Neutrophil (primary cell): ENCODE measurements at regions not wholly inside any gene's neighbourhood (a gene's known extent, or its start where the extent isn't known, plus 50 kb on each side); places are given as distances from the start of the nearest gene placed in this dataset.

Source experiments
- H3K27ac ChIP-seq: fragments of 200-600 bp; sonication (generic); 2 replicates; pipeline ENCODE4 v1.5.1; 2016; ENCODE audit warnings: mild to moderate bottlenecking, moderate library complexity
- H3K27me3 ChIP-seq: fragments of 200-600 bp; sonication (generic); 2 replicates; pipeline ENCODE4 v1.6.0; 2016; ENCODE audit warnings: mild to moderate bottlenecking
- H3K36me3 ChIP-seq: fragments of 200-600 bp; sonication (generic); 2 replicates; pipeline ENCODE4 v1.5.1; 2017
- H3K4me1 ChIP-seq, 2 experiments: fragments of 200-600 bp in 1 of 2; sonication (generic) in 1 of 2; 1 replicate in 1 of 2; 2 replicates in 1 of 2; pipeline versions ENCODE4 v1.5.1 to v1.6.1; 2013 to 2016; ENCODE audit warnings: low read depth in 1 of 2, low read length in 1 of 2, mild to moderate bottlenecking in 1 of 2, moderate library complexity in 1 of 2; ENCODE audit not compliant: control insufficient read depth in 1 of 2, insufficient read depth in 1 of 2
- H3K4me3 ChIP-seq, 2 experiments: fragments of 200-600 bp in 1 of 2; sonication (generic) in 1 of 2; 1 replicate in 1 of 2; 2 replicates in 1 of 2; pipeline ENCODE4 v1.5.1; 2013 to 2016; ENCODE audit warnings: low read depth in 1 of 2, low read length in 1 of 2, mild to moderate bottlenecking in 1 of 2, moderate library complexity in 1 of 2
- H3K9me3 ChIP-seq: fragments of 200-600 bp; sonication (generic); 2 replicates; pipeline ENCODE4 v1.5.1; 2016
- TF ChIP-seq, protein P1 (sequence below): fragments of 200-600 bp; sonication (generic); IDR thresholded peaks from 2 replicates; pipeline ENCODE4 v1.5.1; 2016; ENCODE audit warnings: antibody characterized with exemption

DNA sequence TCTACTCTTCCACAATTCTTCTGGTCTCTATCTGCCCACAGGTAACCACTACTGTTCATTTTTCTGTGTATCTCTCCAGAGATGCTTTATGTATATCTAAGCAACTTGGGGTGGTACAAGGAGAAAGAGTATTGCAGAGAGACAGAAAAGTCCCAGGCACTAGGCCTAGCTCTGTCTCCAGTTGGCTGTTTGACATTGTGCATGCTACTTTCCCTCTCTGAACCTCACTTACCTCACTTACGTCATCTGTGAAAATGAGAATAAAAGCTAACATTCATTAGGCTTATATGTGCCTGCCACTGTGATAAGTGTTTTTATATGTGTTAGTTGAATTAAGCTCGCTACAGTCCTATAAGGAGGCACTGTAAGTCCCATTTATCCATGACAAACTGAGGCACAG lies 76.7 kb upstream of the RNU6-1 start:
- Histone ChIP-seq H3K27ac (no peak overlapping the region), H3K4me3 (no peak overlapping the region), H3K9me3 (peaks cover 5% of the 10 kb centered on the region), H3K36me3 (no peaks in the 10 kb centered on the region), H3K27me3 (no peaks in the 10 kb centered on the region), H3K4me1 (no peaks in the 10 kb centered on the region)
- TF ChIP-seq, protein P1, sequence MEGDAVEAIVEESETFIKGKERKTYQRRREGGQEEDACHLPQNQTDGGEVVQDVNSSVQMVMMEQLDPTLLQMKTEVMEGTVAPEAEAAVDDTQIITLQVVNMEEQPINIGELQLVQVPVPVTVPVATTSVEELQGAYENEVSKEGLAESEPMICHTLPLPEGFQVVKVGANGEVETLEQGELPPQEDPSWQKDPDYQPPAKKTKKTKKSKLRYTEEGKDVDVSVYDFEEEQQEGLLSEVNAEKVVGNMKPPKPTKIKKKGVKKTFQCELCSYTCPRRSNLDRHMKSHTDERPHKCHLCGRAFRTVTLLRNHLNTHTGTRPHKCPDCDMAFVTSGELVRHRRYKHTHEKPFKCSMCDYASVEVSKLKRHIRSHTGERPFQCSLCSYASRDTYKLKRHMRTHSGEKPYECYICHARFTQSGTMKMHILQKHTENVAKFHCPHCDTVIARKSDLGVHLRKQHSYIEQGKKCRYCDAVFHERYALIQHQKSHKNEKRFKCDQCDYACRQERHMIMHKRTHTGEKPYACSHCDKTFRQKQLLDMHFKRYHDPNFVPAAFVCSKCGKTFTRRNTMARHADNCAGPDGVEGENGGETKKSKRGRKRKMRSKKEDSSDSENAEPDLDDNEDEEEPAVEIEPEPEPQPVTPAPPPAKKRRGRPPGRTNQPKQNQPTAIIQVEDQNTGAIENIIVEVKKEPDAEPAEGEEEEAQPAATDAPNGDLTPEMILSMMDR = no peak

DNA sequence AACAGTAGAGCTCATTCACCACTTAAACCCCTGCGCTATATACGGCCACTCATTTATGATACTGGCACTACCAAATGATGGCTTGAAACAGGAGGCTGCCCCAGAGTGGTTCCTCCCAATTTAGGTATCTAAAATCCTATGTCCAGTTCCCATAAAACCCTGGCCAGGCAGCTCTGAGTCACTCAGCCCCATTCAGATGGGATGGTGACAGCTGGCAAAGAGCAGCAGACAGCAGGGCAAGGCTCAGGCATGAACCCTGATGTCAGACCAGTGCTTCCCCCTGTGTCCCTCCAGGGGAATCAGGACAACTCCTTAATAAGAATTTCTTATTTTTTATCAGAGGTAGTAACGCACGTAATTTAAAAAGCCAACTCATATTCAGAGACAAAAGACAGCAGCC lies 77.2 kb upstream of the RNU6-1 start:
- H3K9me3 ChIP-seq = peaks cover 5% of the 10 kb centered on the region
- TF ChIP-seq, protein P1 = no peak
- H3K4me1 ChIP-seq = no peaks in the 10 kb centered on the region

DNA sequence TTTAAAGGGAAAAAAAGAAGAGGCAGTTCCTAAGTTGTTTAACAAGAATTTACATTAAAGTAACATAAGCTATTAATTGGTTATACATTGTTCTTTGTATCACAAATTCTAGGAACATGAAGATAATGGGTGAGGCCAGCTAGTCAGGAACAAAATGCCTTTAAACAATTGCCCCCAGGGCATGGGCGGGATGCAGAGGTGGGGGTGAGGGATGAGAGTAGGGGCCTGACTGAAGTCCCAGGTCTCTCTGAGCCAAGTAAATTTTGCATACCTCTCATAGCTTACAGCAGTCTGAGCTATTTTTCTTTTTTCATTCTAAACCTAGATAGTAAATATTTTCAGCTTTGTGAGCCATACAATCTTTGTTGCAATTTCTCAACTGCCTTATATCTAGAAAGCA lies 77.8 kb upstream of the RNU6-1 start:
- no peaks in the 10 kb centered on the region for H3K36me3 ChIP-seq
- H3K4me3 ChIP-seq = no peak overlapping the region
- H3K4me1 ChIP-seq = no peaks in the 10 kb centered on the region
- H3K27ac ChIP-seq = no peak overlapping the region
- TF ChIP-seq, protein P1 = no peak
- H3K27me3 ChIP-seq = no peaks in the 10 kb centered on the region
- H3K9me3 ChIP-seq = peaks cover 5% of the 10 kb centered on the region

More for the DNA sequence above, 77.2 kb upstream of the RNU6-1 start:
- no peak overlapping the region for H3K27ac ChIP-seq
- no peaks in the 10 kb centered on the region for H3K36me3 ChIP-seq
- H3K27me3 ChIP-seq = no peaks in the 10 kb centered on the region
- no peak overlapping the region for H3K4me3 ChIP-seq

DNA sequence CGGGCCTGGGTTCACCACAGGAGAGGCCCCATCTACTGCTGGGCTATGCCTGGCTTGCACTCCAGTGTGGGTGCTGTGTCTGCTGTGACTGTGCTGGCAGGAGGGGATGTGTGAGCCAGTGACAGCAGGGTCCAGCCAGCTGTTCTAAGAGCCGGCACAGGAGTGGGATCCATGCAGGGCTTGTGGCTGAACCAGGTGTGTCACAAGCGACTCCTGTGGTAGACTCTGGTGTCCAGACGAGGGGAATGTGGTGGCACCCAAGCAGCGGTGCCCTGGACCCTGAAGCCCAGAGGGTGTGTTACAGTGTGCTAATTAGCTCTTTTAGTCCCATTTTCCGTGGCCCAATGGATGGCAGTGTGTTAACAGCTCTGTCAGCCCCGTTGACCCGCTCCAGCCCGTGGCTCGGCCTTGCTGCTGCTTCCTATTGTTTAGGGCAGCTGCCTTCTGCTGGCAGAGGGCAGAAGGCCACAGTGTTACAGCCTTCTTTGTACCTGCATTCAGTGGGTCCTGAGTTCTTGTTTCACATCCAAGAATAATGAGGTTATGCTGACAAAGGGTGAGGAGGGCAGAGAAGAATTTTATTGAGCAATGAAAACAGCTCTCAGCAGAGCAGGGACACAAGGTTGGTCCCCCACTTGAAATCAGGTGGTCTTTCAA lies 78.5 kb upstream of the RNU6-1 start:
- Histone ChIP-seq H3K4me1 (no peaks in the 10 kb centered on the region), H3K9me3 (peaks cover 5% of the 10 kb centered on the region), H3K27me3 (no peaks in the 10 kb centered on the region), H3K27ac (no peak overlapping the region), H3K36me3 (no peaks in the 10 kb centered on the region), H3K4me3 (no peak overlapping the region)
- TF ChIP-seq, protein P1 = no peak

DNA sequence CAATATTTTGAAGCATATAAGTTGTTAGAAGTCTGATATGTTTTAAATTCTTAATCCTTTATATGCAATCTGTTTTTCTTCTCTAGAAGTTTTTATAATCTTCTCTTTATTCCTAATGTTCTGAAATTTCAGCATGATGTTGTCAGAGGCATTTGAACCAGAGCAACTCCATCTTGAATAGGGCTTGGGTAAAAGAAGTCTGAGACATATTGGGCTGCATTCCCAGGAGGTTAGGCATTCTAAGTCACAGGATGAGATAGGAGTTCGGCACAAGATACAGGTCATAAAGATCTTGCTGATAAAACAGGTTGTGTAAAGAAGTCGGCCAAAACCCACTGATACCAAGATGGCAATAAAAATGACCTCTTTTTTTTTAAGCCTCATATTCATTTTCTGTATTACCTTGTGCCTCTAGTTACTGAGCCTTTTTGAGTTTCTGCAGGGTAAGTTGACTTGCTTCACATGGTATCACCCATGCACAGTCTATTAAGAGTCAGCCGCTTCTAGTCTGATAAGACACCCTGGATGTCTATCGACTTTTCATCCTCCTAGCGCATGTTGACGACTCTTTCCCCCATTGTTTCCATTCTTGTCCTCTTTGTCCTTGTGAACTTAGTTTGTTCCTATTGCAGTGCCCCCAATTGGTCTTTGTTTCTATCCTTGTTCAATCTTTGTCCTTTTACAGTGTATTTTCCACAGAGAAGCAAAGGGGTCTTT lies 80.8 kb upstream of the RNU6-1 start:
- Histone ChIP-seq H3K36me3 (no peaks in the 10 kb centered on the region), H3K4me3 (no peak overlapping the region), H3K4me1 (no peaks in the 10 kb centered on the region), H3K27me3 (no peaks in the 10 kb centered on the region), H3K27ac (no peak overlapping the region), H3K9me3 (peaks cover 5% of the 10 kb centered on the region)
- TF ChIP-seq, protein P1 = no peak
